HG03342 (cell line): ENCODE measurements at regions not wholly inside any gene's neighbourhood (a gene's known extent, or its start where the extent isn't known, plus 50 kb on each side); places are given as distances from the start of the nearest gene placed in this dataset.
"Not testable (repeated sequence)": the region's sequence is repeated elsewhere in the genome, so short reads cannot be mapped to it uniquely, and the experiment has no call there.

ENCODE experiments used
- ATAC-seq: cut with Tn5 transposase; IDR thresholded peaks from one replicate; pipeline ENCODE4 v1.9.1; 2021; ENCODE audit warnings: mild to moderate bottlenecking, moderate library complexity; ENCODE audit not compliant: unreplicated experiment

GRCh38 chr20:5453316-5453715 is 136.6 kb upstream of the PROKR2 start:
- ATAC-seq, result not testable (repeated sequence)

- ATAC-seq, result not testable (repeated sequence)
These were observed 135.9 kb upstream of the PROKR2 start for GRCh38 chr20:5452691-5453090.

GRCh38 chr20:5452286-5452685 is 135.5 kb upstream of the PROKR2 start:
- ATAC-seq, result not testable (repeated sequence)

- ATAC-seq, result no peak
These were observed 135.0 kb upstream of the PROKR2 start for GRCh38 chr20:5451643-5452210.

GRCh38 chr20:5448449-5449118 is 131.8 kb upstream of the PROKR2 start:
- ATAC-seq, result no peak

GRCh38 chr20:5447188-5447587 is 130.4 kb upstream of the PROKR2 start:
- no peak for ATAC-seq

GRCh38 chr20:5445611-5446010 is 128.9 kb upstream of the PROKR2 start:
- ATAC-seq, result no peak

- no peak for ATAC-seq
These were observed 125.3 kb upstream of the PROKR2 start for GRCh38 chr20:5442101-5442500.

- no peak for ATAC-seq
These were observed 117.4 kb upstream of the PROKR2 start for GRCh38 chr20:5434116-5434515.

GRCh38 chr20:5433352-5433751 is 116.6 kb upstream of the PROKR2 start:
- no peak for ATAC-seq

- no peak for ATAC-seq
These were observed 115.3 kb upstream of the PROKR2 start for GRCh38 chr20:5432030-5432429.

- ATAC-seq, result no peak
These were observed 113.9 kb upstream of the PROKR2 start for GRCh38 chr20:5430670-5431069.

GRCh38 chr20:5426026-5426425 is 109.3 kb upstream of the PROKR2 start:
- no peak for ATAC-seq

GRCh38 chr20:5416086-5416485 is 99.3 kb upstream of the PROKR2 start:
- ATAC-seq, result no peak

- no peak for ATAC-seq
These were observed 96.6 kb upstream of the PROKR2 start for GRCh38 chr20:5413394-5413793.

GRCh38 chr20:5410470-5410869 is 93.7 kb upstream of the PROKR2 start:
- ATAC-seq, result no peak

- ATAC-seq, result peak; percentile 91
These were observed 86.3 kb upstream of the PROKR2 start for GRCh38 chr20:5402903-5403531.

- no peak for ATAC-seq
These were observed 84.6 kb upstream of the PROKR2 start for GRCh38 chr20:5401277-5401875.

- ATAC-seq, result no peak
These were observed 83.5 kb upstream of the PROKR2 start for GRCh38 chr20:5400164-5400762.

GRCh38 chr20:5397393-5397792 is 80.6 kb upstream of the PROKR2 start:
- no peak for ATAC-seq

GRCh38 chr20:5395932-5396727 is 79.4 kb upstream of the PROKR2 start:
- ATAC-seq, result no peak
